ENCODE measurements at regions not wholly inside any gene's neighbourhood (a gene's known extent, or its start where the extent isn't known, plus 50 kb on each side); places are given as distances from the start of the nearest gene placed in this dataset.
A peak's percentile ranks its signal among the peaks of the same experiment; 100 is the strongest.
"Not testable (repeated sequence)": the region's sequence is repeated elsewhere in the genome, so short reads cannot be mapped to it uniquely, and the experiment has no call there.

- not testable (repeated sequence) for ATAC-seq; H3K27me3 Mint-ChIP-seq; H3K4me3 Mint-ChIP-seq; H3K9me3 Mint-ChIP-seq; DNase-seq (ENCODE audit: low spot score); H3K27ac Mint-ChIP-seq
- Mint-ChIP-seq H3K36me3 (peaks cover 26% of the 10 kb centered on the region), H3K4me1 (ENCODE audit: low read depth in 2 of 2) (peaks cover 8 to 22% of the 10 kb centered on the region in 2 donors)
Measured at GRCh38 chr14:89687129-89687528, 267.4 kb downstream of the EFCAB11 start.

GRCh38 chr14:89684139-89684538, 267.1 kb upstream of the FOXN3 start:
- DNase-seq (ENCODE audit: low spot score) = no peak
- H3K9me3 Mint-ChIP-seq = peaks cover 4% of the 10 kb centered on the region
- H3K27me3 Mint-ChIP-seq = no peaks in the 10 kb centered on the region
- H3K27ac Mint-ChIP-seq = peak overlapping the region in 1 of 2 donors; percentile 60
- ATAC-seq = no peak
- no peak overlapping the region for H3K4me3 Mint-ChIP-seq
- H3K4me1 Mint-ChIP-seq (ENCODE audit: low read depth in 2 of 2) = peaks cover 30 to 38% of the 10 kb centered on the region in 2 donors
- H3K36me3 Mint-ChIP-seq = peaks cover 30% of the 10 kb centered on the region

- Mint-ChIP-seq H3K27me3 (no peaks in the 10 kb centered on the region), H3K4me3 (peak overlapping the region; percentile 88), H3K4me1 (ENCODE audit: low read depth in 2 of 2) (peaks cover 30 to 33% of the 10 kb centered on the region in 2 donors), H3K36me3 (peaks cover 23% of the 10 kb centered on the region), H3K27ac (peak overlapping the region; percentile 92 to 98), H3K9me3 (no peaks in the 10 kb centered on the region)
- ATAC-seq = peak; percentile 80 to 89
- DNase-seq (ENCODE audit: low spot score) = peak; percentile 62
Measured at GRCh38 chr14:89681086-89682018, 264.3 kb upstream of the FOXN3 start.

- Mint-ChIP-seq H3K4me3 (peak overlapping the region; percentile 52), H3K9me3 (no peaks in the 10 kb centered on the region), H3K36me3 (peaks cover 19% of the 10 kb centered on the region), H3K4me1 (ENCODE audit: low read depth in 2 of 2) (peaks cover 30 to 38% of the 10 kb centered on the region in 2 donors), H3K27me3 (no peaks in the 10 kb centered on the region), H3K27ac (peak overlapping the region; percentile 92 to 98)
- DNase-seq (ENCODE audit: low spot score) (no peak), ATAC-seq (no peak)
Measured at GRCh38 chr14:89680156-89680555, 263.1 kb upstream of the FOXN3 start.

GRCh38 chr14:89678768-89679167, 261.7 kb upstream of the FOXN3 start:
- Mint-ChIP-seq H3K4me1 (ENCODE audit: low read depth in 2 of 2) (peaks cover 30 to 36% of the 10 kb centered on the region in 2 donors), H3K27ac (no peak overlapping the region), H3K9me3 (no peaks in the 10 kb centered on the region), H3K27me3 (no peaks in the 10 kb centered on the region), H3K4me3 (no peak overlapping the region), H3K36me3 (peaks cover 11% of the 10 kb centered on the region)
- ATAC-seq (no peak), DNase-seq (ENCODE audit: low spot score) (no peak)

- DNase-seq (ENCODE audit: low spot score) (no peak), ATAC-seq (no peak)
- peaks cover 8 to 19% of the 10 kb centered on the region in 2 donors for H3K4me1 Mint-ChIP-seq (ENCODE audit: low read depth in 2 of 2)
- no peak overlapping the region for H3K4me3 Mint-ChIP-seq
- no peaks in the 10 kb centered on the region for H3K27me3 Mint-ChIP-seq
- H3K27ac Mint-ChIP-seq = peak overlapping the region in 1 of 2 donors; percentile 78
- H3K36me3 Mint-ChIP-seq = no peaks in the 10 kb centered on the region
- H3K9me3 Mint-ChIP-seq = no peaks in the 10 kb centered on the region
Measured at GRCh38 chr14:89675590-89675989, 258.6 kb upstream of the FOXN3 start.

GRCh38 chr14:89674936-89675335, 257.9 kb upstream of the FOXN3 start:
- H3K4me3 Mint-ChIP-seq = no peak overlapping the region
- peaks cover 2 to 14% of the 10 kb centered on the region in 2 donors for H3K4me1 Mint-ChIP-seq (ENCODE audit: low read depth in 2 of 2)
- ATAC-seq = no peak
- H3K36me3 Mint-ChIP-seq = no peaks in the 10 kb centered on the region
- H3K9me3 Mint-ChIP-seq = no peaks in the 10 kb centered on the region
- no peak for DNase-seq (ENCODE audit: low spot score)
- H3K27ac Mint-ChIP-seq = no peak overlapping the region
- H3K27me3 Mint-ChIP-seq = no peaks in the 10 kb centered on the region

- H3K27ac Mint-ChIP-seq = no peak overlapping the region
- H3K4me3 Mint-ChIP-seq = no peak overlapping the region
- H3K27me3 Mint-ChIP-seq = no peaks in the 10 kb centered on the region
- H3K36me3 Mint-ChIP-seq = peaks cover 6% of the 10 kb centered on the region
- H3K9me3 Mint-ChIP-seq = peaks cover 5% of the 10 kb centered on the region
- ATAC-seq (no peak), DNase-seq (ENCODE audit: low spot score) (no peak)
- peaks cover 7 to 20% of the 10 kb centered on the region in 2 donors for H3K4me1 Mint-ChIP-seq (ENCODE audit: low read depth in 2 of 2)
Measured at GRCh38 chr14:89674240-89674639, 257.2 kb upstream of the FOXN3 start.

- DNase-seq (ENCODE audit: low spot score) (no peak), ATAC-seq (no peak)
- Mint-ChIP-seq H3K4me1 (ENCODE audit: low read depth in 2 of 2) (peaks cover 13 to 26% of the 10 kb centered on the region in 2 donors), H3K9me3 (peaks cover 5% of the 10 kb centered on the region), H3K36me3 (peaks cover 6% of the 10 kb centered on the region), H3K27ac (peak overlapping the region in 1 of 2 donors; percentile 12), H3K4me3 (no peak overlapping the region), H3K27me3 (no peaks in the 10 kb centered on the region)
Measured at GRCh38 chr14:89673512-89674225, 256.6 kb upstream of the FOXN3 start.

GRCh38 chr14:89672636-89673511, 255.8 kb upstream of the FOXN3 start:
- Mint-ChIP-seq H3K4me3 (no peak overlapping the region), H3K36me3 (peaks cover 6% of the 10 kb centered on the region), H3K9me3 (peaks cover 5% of the 10 kb centered on the region), H3K4me1 (ENCODE audit: low read depth in 2 of 2) (peaks cover 19 to 28% of the 10 kb centered on the region in 2 donors), H3K27me3 (no peaks in the 10 kb centered on the region), H3K27ac (peak overlapping the region in 1 of 2 donors; percentile 12)
- no peak for ATAC-seq
- DNase-seq (ENCODE audit: low spot score) = no peak

GRCh38 chr14:89669193-89669592, 252.2 kb upstream of the FOXN3 start:
- peak overlapping the region; percentile 81 to 98 for H3K27ac Mint-ChIP-seq
- H3K36me3 Mint-ChIP-seq = peaks cover 6% of the 10 kb centered on the region
- DNase-seq (ENCODE audit: low spot score) (peak; percentile 83), ATAC-seq (peak; percentile 92 to 94)
- H3K4me1 Mint-ChIP-seq (ENCODE audit: low read depth in 2 of 2) = peaks cover 19 to 25% of the 10 kb centered on the region in 2 donors
- H3K27me3 Mint-ChIP-seq = no peaks in the 10 kb centered on the region
- H3K9me3 Mint-ChIP-seq = peaks cover 12% of the 10 kb centered on the region
- peak overlapping the region; percentile 75 for H3K4me3 Mint-ChIP-seq

- H3K9me3 Mint-ChIP-seq = peaks cover 12% of the 10 kb centered on the region
- H3K27ac Mint-ChIP-seq = peak overlapping the region; percentile 81 to 98
- H3K27me3 Mint-ChIP-seq = no peaks in the 10 kb centered on the region
- ATAC-seq (no peak), DNase-seq (ENCODE audit: low spot score) (no peak)
- no peak overlapping the region for H3K4me3 Mint-ChIP-seq
- peaks cover 6% of the 10 kb centered on the region for H3K36me3 Mint-ChIP-seq
- H3K4me1 Mint-ChIP-seq (ENCODE audit: low read depth in 2 of 2) = peaks cover 19 to 29% of the 10 kb centered on the region in 2 donors
Measured at GRCh38 chr14:89667983-89668382, 250.9 kb upstream of the FOXN3 start.

Measured in natural killer cell treated with Interleukin-12 subunit alpha and Interleukin-12 subunit beta and Interleukin-15 and Interleukin-18, amount 100 ng/mL, for 72 hours (primary cell).